Gastroesophageal sphincter (tissue), 4 donors: ENCODE measurements at regions not wholly inside any gene's neighbourhood (a gene's known extent, or its start where the extent isn't known, plus 50 kb on each side); places are given as distances from the start of the nearest gene placed in this dataset.

ENCODE experiments used
- ATAC-seq: fragments of 150-250 bp; one replicate; pipeline ENCODE4 v1.9.1; 2016; ENCODE audit warnings: mild to moderate bottlenecking, moderate library complexity
- H3K27ac ChIP-seq, 4 donors: fragments of 200-600 bp; sonication (generic) in 3 of 4; 1 replicate in 3 of 4; 2 replicates in 1 of 4; pipeline ENCODE4 v1.5.1; 2016 to 2019
- H3K27me3 ChIP-seq: fragments of 200-600 bp; sonication (generic); one replicate; pipeline ENCODE4 v1.5.1; 2019
- H3K36me3 ChIP-seq, 2 donors: fragments of 200-600 bp; sonication (generic); one replicate each; pipeline ENCODE4 v1.5.1; 2019; ENCODE audit warnings: control low read depth in 1 of 2
- H3K4me1 ChIP-seq, 3 donors: fragments of 200-600 bp; sonication (generic); 1 replicate in 2 of 3; 2 replicates in 1 of 3; pipeline ENCODE4 v1.5.1; 2016 to 2019; ENCODE audit warnings: control low read depth in 2 of 3
- H3K4me3 ChIP-seq, 2 donors: fragments of 200-600 bp; sonication (generic); one replicate each; pipeline ENCODE4 v1.5.1; 2019; ENCODE audit warnings: mild to moderate bottlenecking in 1 of 2, moderate library complexity in 1 of 2
- H3K9me3 ChIP-seq, 3 donors: fragments of 200-600 bp; sonication (generic); one replicate each; pipeline ENCODE4 v1.5.1; 2017 to 2019; ENCODE audit warnings: control low read depth in 2 of 3
- CTCF ChIP-seq, 4 experiments: fragments of 200-600 bp in 2 of 4; fragments of 450-650 bp in 2 of 4; sonication (generic) in 1 of 4; IDR thresholded peaks; one replicate each; pipeline ENCODE4 v1.5.1; 2017 to 2019; ENCODE audit warnings: antibody characterized with exemption in 4 of 4, mild to moderate bottlenecking in 2 of 4, moderate library complexity in 2 of 4
- EP300 ChIP-seq: sonication (generic); formaldehyde crosslinking; IDR thresholded peaks from one replicate; pipeline ENCODE4 v1.6.1; 2017; ENCODE audit warnings: antibody characterized with exemption, mild to moderate bottlenecking
- POLR2A ChIP-seq, 2 donors: fragments of 450-650 bp; IDR thresholded peaks; one replicate each; pipeline ENCODE4 v1.6.1; 2017; ENCODE audit warnings: antibody characterized with exemption in 2 of 2, mild to moderate bottlenecking in 2 of 2, moderate library complexity in 1 of 2
- POLR2AphosphoS5 ChIP-seq: sonication (generic); formaldehyde crosslinking; IDR thresholded peaks from one replicate; pipeline ENCODE4 v1.6.1; 2017; ENCODE audit warnings: antibody characterized with exemption
- WGBS, 2 donors: methylation state at CpG; one replicate each; pipeline ENCODE4 v1.1.5; 2018; ENCODE audit warnings: low coverage in 1 of 2; 5-methylcytosine and 5-hydroxymethylcytosine counted together

GRCh38 chr2:220302756-220303155 lies 675.3 kb downstream of the SLC4A3 start:
- H3K4me1 ChIP-seq = no peaks in the 10 kb centered on the region
- no peaks in the 10 kb centered on the region for H3K9me3 ChIP-seq
- no peaks in the 10 kb centered on the region for H3K27me3 ChIP-seq
- no peak overlapping the region for H3K27ac ChIP-seq
- H3K4me3 ChIP-seq = no peak overlapping the region
- 71 to 79% methylated on average over 1 of the region's 1 CpG for WGBS, 2 donors
- H3K36me3 ChIP-seq = no peaks in the 10 kb centered on the region
- no peak for TF ChIP-seq EP300
- TF ChIP-seq POLR2AphosphoS5 = no peak
- ATAC-seq = no peak

GRCh38 chr2:220309215-220309614 lies 681.8 kb downstream of the SLC4A3 start:
- Histone ChIP-seq H3K4me3 (no peak overlapping the region), H3K27ac (no peak overlapping the region), H3K4me1 (no peaks in the 10 kb centered on the region), H3K36me3 (no peaks in the 10 kb centered on the region), H3K9me3 (no peaks in the 10 kb centered on the region), H3K27me3 (no peaks in the 10 kb centered on the region)
- TF ChIP-seq CTCF (IDR thresholded peaks at IDR 0.05) (no peak), EP300 (no peak), POLR2A (IDR thresholded peaks at IDR 0.05) (no peak)
- no peak for ATAC-seq
- WGBS, 2 donors = 63% methylated on average over 1 of the region's 1 CpG; no CpG with 5 or more reads in 1 of the 2 donors

- H3K9me3 ChIP-seq = no peaks in the 10 kb centered on the region
- ATAC-seq = no peak
- no peak overlapping the region for H3K27ac ChIP-seq
- no peaks in the 10 kb centered on the region for H3K27me3 ChIP-seq
- 21 to 71% methylated on average over 1 of the region's 1 CpG for WGBS, 2 donors
- H3K4me3 ChIP-seq = no peak overlapping the region
- H3K4me1 ChIP-seq = no peaks in the 10 kb centered on the region
- no peaks in the 10 kb centered on the region for H3K36me3 ChIP-seq
- TF ChIP-seq CTCF (IDR thresholded peaks at IDR 0.05) = no peak
- TF ChIP-seq POLR2A (IDR thresholded peaks at IDR 0.05) = no peak
- TF ChIP-seq POLR2AphosphoS5 = no peak
- TF ChIP-seq EP300 = no peak
Observed at GRCh38 chr2:220310451-220310861, 683.0 kb downstream of the SLC4A3 start.

GRCh38 chr2:220315098-220315823 lies 687.8 kb downstream of the SLC4A3 start:
- WGBS, 2 donors = 62 to 71% methylated on average over 4 of the region's 4 CpGs
- ATAC-seq = no peak
- H3K9me3 ChIP-seq = no peaks in the 10 kb centered on the region

GRCh38 chr2:220318037-220318436 lies 690.6 kb downstream of the SLC4A3 start:
- no peaks in the 10 kb centered on the region for H3K4me1 ChIP-seq
- no peaks in the 10 kb centered on the region for H3K36me3 ChIP-seq
- H3K27me3 ChIP-seq = no peaks in the 10 kb centered on the region
- ATAC-seq = no peak
- no peak overlapping the region for H3K4me3 ChIP-seq
- H3K27ac ChIP-seq = no peak overlapping the region
- 57 to 88% methylated on average over 1 to 2 of the region's 2 CpGs for WGBS, 2 donors
- no peak for TF ChIP-seq CTCF (IDR thresholded peaks at IDR 0.05)
- no peak for TF ChIP-seq POLR2A (IDR thresholded peaks at IDR 0.05)
- no peak for TF ChIP-seq POLR2AphosphoS5
- no peak for TF ChIP-seq EP300
- H3K9me3 ChIP-seq = no peaks in the 10 kb centered on the region

More at GRCh38 chr2:220315098-220315823, 687.8 kb downstream of the SLC4A3 start:
- Histone ChIP-seq H3K4me3 (no peak overlapping the region), H3K4me1 (no peaks in the 10 kb centered on the region), H3K27ac (no peak overlapping the region), H3K27me3 (no peaks in the 10 kb centered on the region), H3K36me3 (no peaks in the 10 kb centered on the region)
- TF ChIP-seq EP300 (no peak), POLR2A (IDR thresholded peaks at IDR 0.05) (no peak), CTCF (IDR thresholded peaks at IDR 0.05) (no peak), POLR2AphosphoS5 (no peak)
